A673 (cell line): ENCODE measurements at regions not wholly inside any gene's neighbourhood (a gene's known extent, or its start where the extent isn't known, plus 50 kb on each side); places are given as distances from the start of the nearest gene placed in this dataset.

Source experiments
- EZH2 ChIP-seq: fragments of 200-600 bp; sonication (generic); IDR thresholded peaks from 2 replicates; pipeline ENCODE4 v1.6.1; 2017; ENCODE audit warnings: borderline replicate concordance, low read depth, mild to moderate bottlenecking, mixed read lengths, antibody characterized with exemption, low read length; ENCODE audit not compliant: poor library complexity, severe bottlenecking
- TF ChIP-seq, protein P1 (sequence below): fragments of 300-800, 200-600 bp; sonication (generic); conservative IDR thresholded peaks from 2 replicates; pipeline ENCODE4 v1.5.1; 2017; ENCODE audit warnings: low read depth, mild to moderate bottlenecking, antibody characterized with exemption, low read length, moderate library complexity, mixed read lengths

- no peak for TF ChIP-seq EZH2
- TF ChIP-seq, protein P1, sequence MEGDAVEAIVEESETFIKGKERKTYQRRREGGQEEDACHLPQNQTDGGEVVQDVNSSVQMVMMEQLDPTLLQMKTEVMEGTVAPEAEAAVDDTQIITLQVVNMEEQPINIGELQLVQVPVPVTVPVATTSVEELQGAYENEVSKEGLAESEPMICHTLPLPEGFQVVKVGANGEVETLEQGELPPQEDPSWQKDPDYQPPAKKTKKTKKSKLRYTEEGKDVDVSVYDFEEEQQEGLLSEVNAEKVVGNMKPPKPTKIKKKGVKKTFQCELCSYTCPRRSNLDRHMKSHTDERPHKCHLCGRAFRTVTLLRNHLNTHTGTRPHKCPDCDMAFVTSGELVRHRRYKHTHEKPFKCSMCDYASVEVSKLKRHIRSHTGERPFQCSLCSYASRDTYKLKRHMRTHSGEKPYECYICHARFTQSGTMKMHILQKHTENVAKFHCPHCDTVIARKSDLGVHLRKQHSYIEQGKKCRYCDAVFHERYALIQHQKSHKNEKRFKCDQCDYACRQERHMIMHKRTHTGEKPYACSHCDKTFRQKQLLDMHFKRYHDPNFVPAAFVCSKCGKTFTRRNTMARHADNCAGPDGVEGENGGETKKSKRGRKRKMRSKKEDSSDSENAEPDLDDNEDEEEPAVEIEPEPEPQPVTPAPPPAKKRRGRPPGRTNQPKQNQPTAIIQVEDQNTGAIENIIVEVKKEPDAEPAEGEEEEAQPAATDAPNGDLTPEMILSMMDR = no peak
Measured at GRCh38 chr3:187889601-187890404, 144.5 kb upstream of the BCL6 start.
